ENCODE measurements at regions not wholly inside any gene's neighbourhood (a gene's known extent, or its start where the extent isn't known, plus 50 kb on each side); places are given as distances from the start of the nearest gene placed in this dataset.

DNA sequence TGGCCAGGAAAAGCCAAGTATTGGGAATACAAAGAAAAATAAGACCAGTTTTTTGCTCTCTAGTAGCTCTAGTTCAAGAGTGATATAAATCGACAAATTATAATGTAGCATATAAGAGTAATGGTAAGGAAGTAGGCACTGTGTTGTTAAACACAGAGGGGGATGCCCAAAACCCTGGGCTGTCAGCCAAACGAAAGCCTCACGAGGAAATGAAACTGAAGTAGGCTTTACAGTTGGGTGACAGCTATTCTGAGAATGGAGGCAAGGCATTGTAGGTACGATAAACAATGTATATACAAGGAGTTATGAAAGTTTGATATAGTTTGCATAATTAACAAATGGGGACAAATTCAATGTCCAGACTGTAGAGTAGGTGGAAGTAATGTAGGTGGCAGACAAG, 176.4 kb downstream of the FAM181B start:
- TF ChIP-seq, protein P1, sequence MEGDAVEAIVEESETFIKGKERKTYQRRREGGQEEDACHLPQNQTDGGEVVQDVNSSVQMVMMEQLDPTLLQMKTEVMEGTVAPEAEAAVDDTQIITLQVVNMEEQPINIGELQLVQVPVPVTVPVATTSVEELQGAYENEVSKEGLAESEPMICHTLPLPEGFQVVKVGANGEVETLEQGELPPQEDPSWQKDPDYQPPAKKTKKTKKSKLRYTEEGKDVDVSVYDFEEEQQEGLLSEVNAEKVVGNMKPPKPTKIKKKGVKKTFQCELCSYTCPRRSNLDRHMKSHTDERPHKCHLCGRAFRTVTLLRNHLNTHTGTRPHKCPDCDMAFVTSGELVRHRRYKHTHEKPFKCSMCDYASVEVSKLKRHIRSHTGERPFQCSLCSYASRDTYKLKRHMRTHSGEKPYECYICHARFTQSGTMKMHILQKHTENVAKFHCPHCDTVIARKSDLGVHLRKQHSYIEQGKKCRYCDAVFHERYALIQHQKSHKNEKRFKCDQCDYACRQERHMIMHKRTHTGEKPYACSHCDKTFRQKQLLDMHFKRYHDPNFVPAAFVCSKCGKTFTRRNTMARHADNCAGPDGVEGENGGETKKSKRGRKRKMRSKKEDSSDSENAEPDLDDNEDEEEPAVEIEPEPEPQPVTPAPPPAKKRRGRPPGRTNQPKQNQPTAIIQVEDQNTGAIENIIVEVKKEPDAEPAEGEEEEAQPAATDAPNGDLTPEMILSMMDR (conservative IDR thresholded peaks at IDR 0.05; ENCODE audit: low read depth, low read length), result no peak
- TF ChIP-seq EZH2phosphoT487 (IDR thresholded peaks at IDR 0.05; ENCODE audit: borderline replicate concordance, low read length), result no peak

All from PC-3 (cell line).